Stomach (tissue), 8 donors: ENCODE measurements at regions not wholly inside any gene's neighbourhood (a gene's known extent, or its start where the extent isn't known, plus 50 kb on each side); places are given as distances from the start of the nearest gene placed in this dataset.

ENCODE experiments used
- DNase-seq, 2 donors: peaks; one replicate each; pipeline versions ENCODE4 v3.0.0 to v3.0.0-alpha.2; 2013 to 2019
- H3K27ac ChIP-seq, 5 donors: fragments of 200-600 bp in 4 of 5; sonication (generic) in 4 of 5; one replicate each; pipeline ENCODE4 v1.5.1; 2013 to 2019; ENCODE audit warnings: mild to moderate bottlenecking in 1 of 5, moderate library complexity in 1 of 5
- H3K27me3 ChIP-seq, 3 donors: fragments of 200-600 bp; sonication (generic); one replicate each; pipeline ENCODE4 v1.5.1; 2017 to 2019; ENCODE audit warnings: mixed run types in 1 of 3
- H3K36me3 ChIP-seq, 4 donors: fragments of 200-600 bp; sonication (generic); 1 replicate in 3 of 4; 2 replicates in 1 of 4; pipeline ENCODE4 v1.5.1; 2016 to 2019
- H3K4me1 ChIP-seq, 4 donors: fragments of 200-600 bp; sonication (generic); one replicate each; pipeline ENCODE4 v1.5.1; 2016 to 2019
- H3K4me3 ChIP-seq, 4 donors: fragments of 200-600 bp; sonication (generic) in 3 of 4; one replicate each; pipeline ENCODE4 v1.5.1; 2016 to 2019; ENCODE audit warnings: mild to moderate bottlenecking in 1 of 4
- H3K9me3 ChIP-seq, 4 donors: fragments of 200-600 bp; sonication (generic); one replicate each; pipeline ENCODE4 v1.5.1; 2016 to 2019
- CTCF ChIP-seq, 7 experiments: fragments of 450-650 bp in 4 of 7; fragments of 200-600 bp in 3 of 7; sonication (generic) in 3 of 7; IDR thresholded peaks; one replicate each; pipeline ENCODE4 v1.5.1; 2016 to 2019; ENCODE audit warnings: antibody characterized with exemption in 7 of 7, control low read depth in 2 of 7, mild to moderate bottlenecking in 1 of 7
- EP300 ChIP-seq: sonication (generic); formaldehyde crosslinking; IDR thresholded peaks from one replicate; pipeline ENCODE4 v1.6.1; 2017; ENCODE audit warnings: antibody characterized with exemption
- POLR2A ChIP-seq, 4 donors: fragments of 450-650 bp; IDR thresholded peaks; one replicate each; pipeline ENCODE4 v1.6.1; 2016; ENCODE audit warnings: antibody characterized with exemption in 4 of 4, control low read depth in 2 of 4, mild to moderate bottlenecking in 1 of 4, moderate library complexity in 1 of 4
- POLR2AphosphoS5 ChIP-seq, 3 donors: sonication (generic); formaldehyde crosslinking; IDR thresholded peaks; one replicate each; pipeline ENCODE4 v1.6.1; 2016; ENCODE audit warnings: antibody characterized with exemption in 3 of 3
- WGBS, 5 donors: extraction: QIAGEN DNeasy Blood & Tissue Kit in 3 of 5; methylation state at CpG; one replicate each; pipeline versions ENCODE4 v1.1.5 to v1.1.7; 2013 to 2018; 5-methylcytosine and 5-hydroxymethylcytosine counted together
- intact Hi-C: fragments of 100-400 bp; cut with DNase I; formaldehyde crosslinking; loops from one replicate; pipeline ENCODE4 v1.15.1; 2023; ENCODE audit warnings: low total_unique reads
- donor health status: healthy with polysubstance abuse.
- donor health status: Bipolar disorder and iron deficiency.
- donor health status: healthy.

- Histone ChIP-seq H3K36me3 (no peaks in the 10 kb centered on the region), H3K4me3 (no peak overlapping the region), H3K4me1 (no peaks in the 10 kb centered on the region), H3K27me3 (peaks cover 0 to 23% (median 0%) of the 10 kb centered on the region in 3 donors), H3K9me3 (no peaks in the 10 kb centered on the region), H3K27ac (no peak overlapping the region)
- intact Hi-C loops: no loop called here
- WGBS, 5 donors: 19 to 36% (median 29%) methylated on average over 4 of the region's 4 CpGs
- DNase-seq: peak in 1 of 2 donors; percentile 35
- TF ChIP-seq CTCF (IDR thresholded peaks at IDR 0.05) (peak in 4 of 7 experiments; percentile 20 to 40 (median 30)), POLR2AphosphoS5 (IDR thresholded peaks at IDR 0.05) (no peak)
These were observed 105.4 kb upstream of the MCHR2 start for GRCh38 chr6:100099189-100100074.

GRCh38 chr6:100096936-100097335, 102.9 kb upstream of the MCHR2 start:
- no peak for TF ChIP-seq POLR2AphosphoS5 (IDR thresholded peaks at IDR 0.05)
- TF ChIP-seq POLR2A (IDR thresholded peaks at IDR 0.05): no peak
- no peak for TF ChIP-seq CTCF (IDR thresholded peaks at IDR 0.05)
- TF ChIP-seq EP300: no peak

GRCh38 chr6:100096341-100096740, 102.3 kb upstream of the MCHR2 start:
- Histone ChIP-seq H3K9me3 (no peaks in the 10 kb centered on the region), H3K27ac (no peak overlapping the region), H3K4me3 (no peak overlapping the region), H3K4me1 (no peaks in the 10 kb centered on the region), H3K27me3 (peaks cover 0 to 15% (median 0%) of the 10 kb centered on the region in 3 donors), H3K36me3 (no peaks in the 10 kb centered on the region)
- WGBS, 5 donors: 63 to 71% (median 68%) methylated on average over 2 of the region's 2 CpGs
- TF ChIP-seq POLR2AphosphoS5 (IDR thresholded peaks at IDR 0.05) (no peak), CTCF (IDR thresholded peaks at IDR 0.05) (no peak), POLR2A (IDR thresholded peaks at IDR 0.05) (no peak), EP300 (no peak)
- no peak for DNase-seq
- intact Hi-C loops: no loop called here

More at GRCh38 chr6:100096936-100097335, 102.9 kb upstream of the MCHR2 start:
- Histone ChIP-seq H3K36me3 (no peaks in the 10 kb centered on the region), H3K9me3 (no peaks in the 10 kb centered on the region), H3K4me1 (no peaks in the 10 kb centered on the region), H3K27me3 (peaks cover 0 to 15% (median 0%) of the 10 kb centered on the region in 3 donors), H3K27ac (no peak overlapping the region), H3K4me3 (no peak overlapping the region)
- intact Hi-C loops: no loop called here
- no peak for DNase-seq

- TF ChIP-seq POLR2A (IDR thresholded peaks at IDR 0.05): no peak
- no peak for TF ChIP-seq POLR2AphosphoS5 (IDR thresholded peaks at IDR 0.05)
- TF ChIP-seq EP300: no peak
- TF ChIP-seq CTCF (IDR thresholded peaks at IDR 0.05): no peak
- H3K4me3 ChIP-seq: no peak overlapping the region
- no peaks in the 10 kb centered on the region for H3K36me3 ChIP-seq
- H3K27me3 ChIP-seq: peaks cover 0 to 10% (median 0%) of the 10 kb centered on the region in 3 donors
- intact Hi-C loops: no loop called here
- no peaks in the 10 kb centered on the region for H3K9me3 ChIP-seq
- H3K4me1 ChIP-seq: no peaks in the 10 kb centered on the region
- no peak for DNase-seq
- WGBS, 5 donors: 87 to 94% (median 88%) methylated on average over 6 of the region's 6 CpGs
- no peak overlapping the region for H3K27ac ChIP-seq
These were observed 99.4 kb upstream of the MCHR2 start for GRCh38 chr6:100093405-100093804.
